Cardiac muscle cell (in vitro differentiated cells and primary cell): ENCODE measurements at regions not wholly inside any gene's neighbourhood (a gene's known extent, or its start where the extent isn't known, plus 50 kb on each side); places are given as distances from the start of the nearest gene placed in this dataset.

Experiments
- DNase-seq, 2 donors: peaks; one replicate each; pipeline versions ENCODE4 v3.0.0 to v3.0.0-alpha.2; 2010 to 2017; ENCODE audit warnings: low read depth in 1 of 2, low spot score in 1 of 2
- H3K27ac ChIP-seq: fragments of 200-600 bp; sonication (generic); 2 replicates; pipeline ENCODE4 v1.5.1; 2016
- H3K27me3 ChIP-seq: fragments of 200-600 bp; sonication (generic); 2 replicates; pipeline ENCODE4 v1.6.0; 2016; ENCODE audit warnings: control low read depth
- H3K36me3 ChIP-seq: fragments of 200-600 bp; sonication (generic); 2 replicates; pipeline ENCODE4 v1.5.1; 2016; ENCODE audit warnings: control low read depth
- H3K4me1 ChIP-seq: fragments of 200-600 bp; sonication (generic); 2 replicates; pipeline ENCODE4 v1.8.1; 2017; ENCODE audit warnings: low read depth, mild to moderate bottlenecking, mixed run types
- H3K4me3 ChIP-seq: fragments of 200-600 bp; sonication (generic); 2 replicates; pipeline ENCODE4 v1.5.1; 2016; ENCODE audit warnings: mild to moderate bottlenecking
- H3K9me3 ChIP-seq: fragments of 200-600 bp; sonication (generic); 2 replicates; pipeline ENCODE4 v1.5.1; 2017; ENCODE audit warnings: low read depth, mild to moderate bottlenecking, control low read depth
- CTCF ChIP-seq: IDR thresholded peaks from 2 replicates; pipeline ENCODE4 v1.5.1; 2012; ENCODE audit warnings: low read depth, mild to moderate bottlenecking, low read length

- H3K27ac ChIP-seq = no peak overlapping the region
- no peaks in the 10 kb centered on the region for H3K4me1 ChIP-seq
- H3K36me3 ChIP-seq = no peaks in the 10 kb centered on the region
- H3K4me3 ChIP-seq = no peak overlapping the region
- no peak for TF ChIP-seq CTCF
- DNase-seq = no peak
- H3K27me3 ChIP-seq = no peaks in the 10 kb centered on the region
- H3K9me3 ChIP-seq = no peaks in the 10 kb centered on the region
Observed at GRCh38 chr13:33694546-33694945, 123.4 kb upstream of the RFC3 start.

- Histone ChIP-seq H3K4me1 (no peaks in the 10 kb centered on the region), H3K27ac (no peak overlapping the region), H3K36me3 (no peaks in the 10 kb centered on the region), H3K27me3 (no peaks in the 10 kb centered on the region), H3K9me3 (no peaks in the 10 kb centered on the region), H3K4me3 (no peak overlapping the region)
- no peak for TF ChIP-seq CTCF
- no peak for DNase-seq
Observed at GRCh38 chr13:33696530-33696929, 121.4 kb upstream of the RFC3 start.

- no peak overlapping the region for H3K4me3 ChIP-seq
- H3K9me3 ChIP-seq = no peaks in the 10 kb centered on the region
- no peak for TF ChIP-seq CTCF
- H3K27me3 ChIP-seq = no peaks in the 10 kb centered on the region
- H3K27ac ChIP-seq = no peak overlapping the region
- no peak for DNase-seq
- H3K36me3 ChIP-seq = no peaks in the 10 kb centered on the region
- H3K4me1 ChIP-seq = no peaks in the 10 kb centered on the region
Observed at GRCh38 chr13:33697926-33698325, 120.0 kb upstream of the RFC3 start.

- no peaks in the 10 kb centered on the region for H3K4me1 ChIP-seq
- no peaks in the 10 kb centered on the region for H3K36me3 ChIP-seq
- H3K9me3 ChIP-seq = no peaks in the 10 kb centered on the region
- DNase-seq = no peak
- no peak overlapping the region for H3K27ac ChIP-seq
- H3K4me3 ChIP-seq = no peak overlapping the region
- no peak for TF ChIP-seq CTCF
- no peaks in the 10 kb centered on the region for H3K27me3 ChIP-seq
Observed at GRCh38 chr13:33707449-33707848, 110.5 kb upstream of the RFC3 start.

GRCh38 chr13:33710924-33711323, 107.0 kb upstream of the RFC3 start:
- Histone ChIP-seq H3K4me1 (no peaks in the 10 kb centered on the region), H3K4me3 (no peak overlapping the region), H3K36me3 (no peaks in the 10 kb centered on the region), H3K9me3 (no peaks in the 10 kb centered on the region), H3K27ac (no peak overlapping the region), H3K27me3 (no peaks in the 10 kb centered on the region)
- TF ChIP-seq CTCF = no peak
- DNase-seq = no peak

- no peak overlapping the region for H3K4me3 ChIP-seq
- DNase-seq = peak in 1 of 2 donors; percentile 14
- no peaks in the 10 kb centered on the region for H3K9me3 ChIP-seq
- H3K27ac ChIP-seq = no peak overlapping the region
- H3K4me1 ChIP-seq = no peaks in the 10 kb centered on the region
- H3K27me3 ChIP-seq = no peaks in the 10 kb centered on the region
- H3K36me3 ChIP-seq = no peaks in the 10 kb centered on the region
- TF ChIP-seq CTCF = no peak
Observed at GRCh38 chr13:33711436-33711835, 106.5 kb upstream of the RFC3 start.
